ENCODE measurements at regions not wholly inside any gene's neighbourhood (a gene's known extent, or its start where the extent isn't known, plus 50 kb on each side); places are given as distances from the start of the nearest gene placed in this dataset.
A peak's percentile ranks its signal among the peaks of the same experiment; 100 is the strongest.

DNA sequence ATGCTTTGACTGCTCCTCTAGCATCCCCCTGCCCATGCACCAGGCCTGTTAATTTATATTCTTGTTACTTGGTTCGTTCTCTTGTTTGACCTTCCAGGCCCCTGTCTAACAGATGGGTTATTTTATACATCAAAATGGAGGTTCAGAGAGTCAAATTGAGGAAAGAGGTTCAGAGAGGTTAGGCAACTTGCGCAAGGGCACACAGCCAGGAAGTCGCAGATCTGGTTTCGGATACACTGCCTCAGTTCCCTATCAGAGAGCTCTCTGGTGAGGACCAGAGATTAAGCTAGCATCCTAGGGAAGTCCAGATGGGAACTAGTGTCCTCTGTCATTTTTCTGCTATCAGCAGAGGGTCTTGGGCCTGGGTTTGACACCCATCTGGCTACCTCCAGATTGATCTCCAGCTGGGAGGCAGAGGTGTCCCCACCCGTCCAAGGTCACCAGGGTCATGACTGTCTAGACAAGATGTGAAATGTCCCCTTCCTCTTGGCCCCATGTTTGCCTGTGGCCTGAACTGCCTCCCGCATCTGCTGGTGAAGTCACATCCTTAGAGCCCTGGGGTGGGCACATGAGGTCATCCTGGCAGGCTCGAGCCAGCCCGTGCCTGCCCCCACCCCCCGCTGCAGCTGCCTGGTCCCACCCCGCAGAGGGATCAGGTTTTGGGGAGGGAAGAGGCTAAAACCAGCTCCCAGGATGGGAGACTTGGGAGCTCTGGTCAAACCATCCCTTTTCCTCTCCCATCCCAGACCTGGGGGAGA is 84.3 kb upstream of the NCOR2 start:
- Mint-ChIP-seq H3K27ac (ENCODE audit: unreplicated experiment) (peak overlapping the region; percentile 44), H3K4me1 (ENCODE audit: low read depth, unreplicated experiment) (peaks cover 28% of the 10 kb centered on the region), H3K4me3 (ENCODE audit: unreplicated experiment) (peak overlapping the region; percentile 41), H3K36me3 (ENCODE audit: low read depth, unreplicated experiment) (peaks cover 4% of the 10 kb centered on the region), H3K9me3 (ENCODE audit: unreplicated experiment) (peaks cover 20% of the 10 kb centered on the region), H3K27me3 (ENCODE audit: low read depth, unreplicated experiment) (no peaks in the 10 kb centered on the region)
- Histone ChIP-seq H4K20me1 (ENCODE audit: insufficient read depth, low read length) (no peaks in the 10 kb centered on the region), H3K9me3 (ENCODE audit: insufficient read depth, low read depth, low read length) (peaks cover 4% of the 10 kb centered on the region), H3K4me2 (ENCODE audit: low read length) (no peak overlapping the region), H3K27me3 (ENCODE audit: insufficient read depth, low read length) (no peaks in the 10 kb centered on the region), H2AFZ (ENCODE audit: low read depth, low read length) (no peak overlapping the region), H3K4me3 (ENCODE audit: insufficient read depth, low read depth, low read length) (no peak overlapping the region), H3K4me1 (ENCODE audit: insufficient read depth, low read length) (peaks cover 30% of the 10 kb centered on the region), H3K27ac (ENCODE audit: low read depth, low read length) (no peak overlapping the region), H3K79me2 (ENCODE audit: insufficient read depth, low read length) (no peaks in the 10 kb centered on the region), H3K9ac (ENCODE audit: low read length) (no peak overlapping the region), H3K36me3 (ENCODE audit: insufficient read depth, low read length) (no peaks in the 10 kb centered on the region)
- TF ChIP-seq, protein P1, sequence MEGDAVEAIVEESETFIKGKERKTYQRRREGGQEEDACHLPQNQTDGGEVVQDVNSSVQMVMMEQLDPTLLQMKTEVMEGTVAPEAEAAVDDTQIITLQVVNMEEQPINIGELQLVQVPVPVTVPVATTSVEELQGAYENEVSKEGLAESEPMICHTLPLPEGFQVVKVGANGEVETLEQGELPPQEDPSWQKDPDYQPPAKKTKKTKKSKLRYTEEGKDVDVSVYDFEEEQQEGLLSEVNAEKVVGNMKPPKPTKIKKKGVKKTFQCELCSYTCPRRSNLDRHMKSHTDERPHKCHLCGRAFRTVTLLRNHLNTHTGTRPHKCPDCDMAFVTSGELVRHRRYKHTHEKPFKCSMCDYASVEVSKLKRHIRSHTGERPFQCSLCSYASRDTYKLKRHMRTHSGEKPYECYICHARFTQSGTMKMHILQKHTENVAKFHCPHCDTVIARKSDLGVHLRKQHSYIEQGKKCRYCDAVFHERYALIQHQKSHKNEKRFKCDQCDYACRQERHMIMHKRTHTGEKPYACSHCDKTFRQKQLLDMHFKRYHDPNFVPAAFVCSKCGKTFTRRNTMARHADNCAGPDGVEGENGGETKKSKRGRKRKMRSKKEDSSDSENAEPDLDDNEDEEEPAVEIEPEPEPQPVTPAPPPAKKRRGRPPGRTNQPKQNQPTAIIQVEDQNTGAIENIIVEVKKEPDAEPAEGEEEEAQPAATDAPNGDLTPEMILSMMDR (IDR thresholded peaks at IDR 0.05; ENCODE audit: insufficient read depth, low read depth, low read length), result no peak
- TF ChIP-seq EZH2 (IDR thresholded peaks at IDR 0.05; ENCODE audit: insufficient read depth, low read length), result no peak
- FAIRE-seq, result no peak
- DNase-seq (ENCODE audit: low read depth), result no peak

DNA sequence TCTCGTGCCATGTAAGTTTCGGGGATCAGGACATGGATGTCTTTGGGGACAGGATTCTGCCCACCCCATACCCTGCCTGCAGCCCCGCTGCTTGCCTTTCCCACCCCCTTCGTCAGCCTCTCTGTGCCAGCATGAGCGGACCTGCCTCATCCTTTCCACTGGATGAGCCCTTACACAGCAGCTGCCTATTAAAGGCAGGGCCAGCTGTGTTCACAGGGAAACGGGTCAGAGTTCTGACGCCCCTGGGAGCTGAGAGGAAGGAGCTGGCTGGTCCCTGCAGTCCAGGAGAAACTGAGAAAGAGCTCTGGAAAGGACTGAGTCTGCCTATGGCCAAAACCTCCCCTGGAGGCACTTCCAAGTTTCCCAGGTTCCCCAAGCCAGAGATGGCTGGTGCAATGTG is 83.5 kb upstream of the NCOR2 start:
- no peaks in the 10 kb centered on the region for H3K79me2 ChIP-seq (ENCODE audit: insufficient read depth, low read length)
- DNase-seq (ENCODE audit: low read depth) (no peak), FAIRE-seq (no peak)
- H3K4me1 Mint-ChIP-seq (ENCODE audit: low read depth, unreplicated experiment), result peaks cover 24% of the 10 kb centered on the region
- H4K20me1 ChIP-seq (ENCODE audit: insufficient read depth, low read length), result no peaks in the 10 kb centered on the region
- H3K4me3 ChIP-seq (ENCODE audit: insufficient read depth, low read depth, low read length), result no peak overlapping the region
- no peak overlapping the region for H2AFZ ChIP-seq (ENCODE audit: low read depth, low read length)
- peaks cover 4% of the 10 kb centered on the region for H3K36me3 Mint-ChIP-seq (ENCODE audit: low read depth, unreplicated experiment)
- H3K27ac ChIP-seq (ENCODE audit: low read depth, low read length), result no peak overlapping the region
- H3K27me3 Mint-ChIP-seq (ENCODE audit: low read depth, unreplicated experiment), result peaks cover 3% of the 10 kb centered on the region
- no peak overlapping the region for H3K9ac ChIP-seq (ENCODE audit: low read length)
- peaks cover 4% of the 10 kb centered on the region for H3K9me3 ChIP-seq (ENCODE audit: insufficient read depth, low read depth, low read length)
- no peak overlapping the region for H3K4me3 Mint-ChIP-seq (ENCODE audit: unreplicated experiment)
- peaks cover 20% of the 10 kb centered on the region for H3K9me3 Mint-ChIP-seq (ENCODE audit: unreplicated experiment)
- H3K27me3 ChIP-seq (ENCODE audit: insufficient read depth, low read length), result no peaks in the 10 kb centered on the region
- TF ChIP-seq, protein P1 (IDR thresholded peaks at IDR 0.05; ENCODE audit: insufficient read depth, low read depth, low read length), result no peak
- TF ChIP-seq EZH2 (IDR thresholded peaks at IDR 0.05; ENCODE audit: insufficient read depth, low read length), result no peak
- H3K27ac Mint-ChIP-seq (ENCODE audit: unreplicated experiment), result no peak overlapping the region
- no peak overlapping the region for H3K4me2 ChIP-seq (ENCODE audit: low read length)
- H3K4me1 ChIP-seq (ENCODE audit: insufficient read depth, low read length), result peaks cover 25% of the 10 kb centered on the region
- H3K36me3 ChIP-seq (ENCODE audit: insufficient read depth, low read length), result no peaks in the 10 kb centered on the region

DNA sequence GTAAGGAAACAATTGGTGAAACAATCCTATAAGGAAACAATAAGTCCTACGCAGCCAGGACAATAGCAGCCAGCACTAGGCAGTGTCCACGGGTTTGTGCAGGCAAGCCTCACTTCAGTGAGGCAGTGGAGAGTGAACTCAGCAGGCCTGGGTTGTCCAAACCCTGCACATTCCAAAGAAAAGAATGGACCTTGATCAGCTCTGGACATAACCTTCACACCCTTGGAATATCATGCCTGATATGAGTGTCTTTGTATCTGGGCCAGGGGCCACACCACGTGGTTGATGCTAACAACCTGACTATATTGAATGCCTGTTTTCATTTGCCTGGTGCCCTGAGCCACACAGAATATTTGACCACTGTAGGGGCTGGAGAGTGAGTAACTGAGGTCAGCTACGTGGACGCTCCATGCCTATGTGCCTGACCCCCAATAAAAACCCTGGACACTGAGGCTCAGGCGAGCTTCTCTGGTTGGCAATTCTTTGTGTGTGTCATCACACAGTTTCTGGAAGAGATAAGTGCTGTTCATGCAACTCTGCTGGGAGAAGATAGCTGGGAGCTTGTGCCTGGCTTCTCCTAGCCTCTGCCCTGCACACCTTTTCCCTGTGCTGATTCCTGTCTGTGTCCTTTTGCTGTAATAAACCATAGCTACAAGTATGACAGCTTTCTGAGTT is 81.4 kb upstream of the NCOR2 start:
- H3K4me1 Mint-ChIP-seq (ENCODE audit: low read depth, unreplicated experiment), result peaks cover 11% of the 10 kb centered on the region
- H3K79me2 ChIP-seq (ENCODE audit: insufficient read depth, low read length), result no peaks in the 10 kb centered on the region
- H3K27ac ChIP-seq (ENCODE audit: low read depth, low read length), result no peak overlapping the region
- H3K9me3 Mint-ChIP-seq (ENCODE audit: unreplicated experiment), result peaks cover 20% of the 10 kb centered on the region
- H3K36me3 Mint-ChIP-seq (ENCODE audit: low read depth, unreplicated experiment), result peaks cover 4% of the 10 kb centered on the region
- H3K4me2 ChIP-seq (ENCODE audit: low read length), result no peak overlapping the region
- no peak for DNase-seq (ENCODE audit: low read depth)
- TF ChIP-seq EZH2 (IDR thresholded peaks at IDR 0.05; ENCODE audit: insufficient read depth, low read length), result no peak
- TF ChIP-seq, protein P1 (IDR thresholded peaks at IDR 0.05; ENCODE audit: insufficient read depth, low read depth, low read length), result no peak
- no peak overlapping the region for H2AFZ ChIP-seq (ENCODE audit: low read depth, low read length)
- H3K4me1 ChIP-seq (ENCODE audit: insufficient read depth, low read length), result peaks cover 10% of the 10 kb centered on the region
- H3K27ac Mint-ChIP-seq (ENCODE audit: unreplicated experiment), result no peak overlapping the region
- no peak overlapping the region for H3K4me3 ChIP-seq (ENCODE audit: insufficient read depth, low read depth, low read length)
- no peak for FAIRE-seq
- peaks cover 5% of the 10 kb centered on the region for H3K27me3 Mint-ChIP-seq (ENCODE audit: low read depth, unreplicated experiment)
- H3K9me3 ChIP-seq (ENCODE audit: insufficient read depth, low read depth, low read length), result peaks cover 4% of the 10 kb centered on the region
- no peak overlapping the region for H3K9ac ChIP-seq (ENCODE audit: low read length)
- no peaks in the 10 kb centered on the region for H3K36me3 ChIP-seq (ENCODE audit: insufficient read depth, low read length)
- H3K4me3 Mint-ChIP-seq (ENCODE audit: unreplicated experiment), result no peak overlapping the region
- no peaks in the 10 kb centered on the region for H3K27me3 ChIP-seq (ENCODE audit: insufficient read depth, low read length)
- no peaks in the 10 kb centered on the region for H4K20me1 ChIP-seq (ENCODE audit: insufficient read depth, low read length)
